ENCODE measurements at regions not wholly inside any gene's neighbourhood (a gene's known extent, or its start where the extent isn't known, plus 50 kb on each side); places are given as distances from the start of the nearest gene placed in this dataset.

GRCh38 chr18:31241425-31241824, 76.5 kb upstream of the DSG1 start:
- Mint-ChIP-seq H3K4me1 (no peaks in the 10 kb centered on the region), H3K27me3 (no peaks in the 10 kb centered on the region), H3K4me3 (no peak overlapping the region), H3K27ac (no peak overlapping the region), H3K9me3 (peaks cover 3 to 9% (median 5%) of the 10 kb centered on the region in 3 donors), H3K36me3 (no peaks in the 10 kb centered on the region)

GRCh38 chr18:31241900-31242409, 76.0 kb upstream of the DSG1 start:
- Mint-ChIP-seq H3K9me3 (peaks cover 3 to 7% (median 5%) of the 10 kb centered on the region in 3 donors), H3K36me3 (no peaks in the 10 kb centered on the region), H3K4me3 (no peak overlapping the region), H3K27me3 (no peaks in the 10 kb centered on the region), H3K4me1 (no peaks in the 10 kb centered on the region), H3K27ac (no peak overlapping the region)

GRCh38 chr18:31243740-31244512, 74.0 kb upstream of the DSG1 start:
- H3K27ac Mint-ChIP-seq: no peak overlapping the region
- H3K27me3 Mint-ChIP-seq: no peaks in the 10 kb centered on the region
- H3K4me3 Mint-ChIP-seq: no peak overlapping the region
- no peaks in the 10 kb centered on the region for H3K4me1 Mint-ChIP-seq
- peaks cover 3 to 6% (median 5%) of the 10 kb centered on the region in 3 donors for H3K9me3 Mint-ChIP-seq
- no peaks in the 10 kb centered on the region for H3K36me3 Mint-ChIP-seq

GRCh38 chr18:31244771-31245394, 73.1 kb upstream of the DSG1 start:
- Mint-ChIP-seq H3K27ac (no peak overlapping the region), H3K27me3 (no peaks in the 10 kb centered on the region), H3K9me3 (peaks cover 0 to 5% (median 3%) of the 10 kb centered on the region in 3 donors), H3K4me1 (no peaks in the 10 kb centered on the region), H3K4me3 (no peak overlapping the region), H3K36me3 (no peaks in the 10 kb centered on the region)

- H3K4me1 Mint-ChIP-seq: no peaks in the 10 kb centered on the region
- no peak overlapping the region for H3K4me3 Mint-ChIP-seq
- no peaks in the 10 kb centered on the region for H3K36me3 Mint-ChIP-seq
- no peaks in the 10 kb centered on the region for H3K27me3 Mint-ChIP-seq
- H3K9me3 Mint-ChIP-seq: peaks cover 0 to 3% (median 3%) of the 10 kb centered on the region in 3 donors
- H3K27ac Mint-ChIP-seq: no peak overlapping the region
Measured at GRCh38 chr18:31245820-31246219, 72.1 kb upstream of the DSG1 start.

- H3K27me3 Mint-ChIP-seq: no peaks in the 10 kb centered on the region
- no peak overlapping the region for H3K27ac Mint-ChIP-seq
- no peak overlapping the region for H3K4me3 Mint-ChIP-seq
- H3K36me3 Mint-ChIP-seq: no peaks in the 10 kb centered on the region
- H3K4me1 Mint-ChIP-seq: no peaks in the 10 kb centered on the region
- H3K9me3 Mint-ChIP-seq: peaks cover 0 to 3% (median 1%) of the 10 kb centered on the region in 3 donors
Measured at GRCh38 chr18:31246460-31246859, 71.5 kb upstream of the DSG1 start.

GRCh38 chr18:31247574-31248199, 70.3 kb upstream of the DSG1 start:
- Mint-ChIP-seq H3K9me3 (peaks cover 0 to 3% (median 0%) of the 10 kb centered on the region in 3 donors), H3K4me1 (no peaks in the 10 kb centered on the region), H3K27me3 (no peaks in the 10 kb centered on the region), H3K36me3 (no peaks in the 10 kb centered on the region), H3K27ac (no peak overlapping the region), H3K4me3 (no peak overlapping the region)

GRCh38 chr18:31248783-31249521, 69.0 kb upstream of the DSG1 start:
- H3K36me3 Mint-ChIP-seq: no peaks in the 10 kb centered on the region
- no peak overlapping the region for H3K27ac Mint-ChIP-seq
- H3K4me1 Mint-ChIP-seq: no peaks in the 10 kb centered on the region
- H3K9me3 Mint-ChIP-seq: peaks cover 0 to 3% (median 0%) of the 10 kb centered on the region in 3 donors
- H3K27me3 Mint-ChIP-seq: no peaks in the 10 kb centered on the region
- H3K4me3 Mint-ChIP-seq: no peak overlapping the region

- H3K4me3 Mint-ChIP-seq: no peak overlapping the region
- H3K27me3 Mint-ChIP-seq: no peaks in the 10 kb centered on the region
- no peak overlapping the region for H3K27ac Mint-ChIP-seq
- no peaks in the 10 kb centered on the region for H3K36me3 Mint-ChIP-seq
- peaks cover 0 to 2% (median 0%) of the 10 kb centered on the region in 3 donors for H3K9me3 Mint-ChIP-seq
- no peaks in the 10 kb centered on the region for H3K4me1 Mint-ChIP-seq
Measured at GRCh38 chr18:31250902-31251301, 67.1 kb upstream of the DSG1 start.

GRCh38 chr18:31252522-31252921, 65.4 kb upstream of the DSG1 start:
- Mint-ChIP-seq H3K36me3 (no peaks in the 10 kb centered on the region), H3K9me3 (peaks cover 0 to 2% (median 0%) of the 10 kb centered on the region in 3 donors), H3K27me3 (no peaks in the 10 kb centered on the region), H3K27ac (no peak overlapping the region), H3K4me1 (no peaks in the 10 kb centered on the region), H3K4me3 (no peak overlapping the region)

- Mint-ChIP-seq H3K27ac (no peak overlapping the region), H3K4me1 (no peaks in the 10 kb centered on the region), H3K27me3 (no peaks in the 10 kb centered on the region), H3K4me3 (no peak overlapping the region), H3K36me3 (no peaks in the 10 kb centered on the region), H3K9me3 (peaks cover 0 to 3% (median 0%) of the 10 kb centered on the region in 3 donors)
Measured at GRCh38 chr18:31255953-31256352, 62.0 kb upstream of the DSG1 start.

GRCh38 chr18:31258789-31259188, 59.2 kb upstream of the DSG1 start:
- Mint-ChIP-seq H3K4me3 (no peak overlapping the region), H3K4me1 (no peaks in the 10 kb centered on the region), H3K9me3 (peaks cover 0 to 3% (median 0%) of the 10 kb centered on the region in 3 donors), H3K27ac (no peak overlapping the region), H3K27me3 (no peaks in the 10 kb centered on the region), H3K36me3 (no peaks in the 10 kb centered on the region)

- Mint-ChIP-seq H3K27ac (no peak overlapping the region), H3K4me3 (no peak overlapping the region), H3K27me3 (no peaks in the 10 kb centered on the region), H3K4me1 (no peaks in the 10 kb centered on the region), H3K36me3 (no peaks in the 10 kb centered on the region), H3K9me3 (peaks cover 0 to 6% (median 3%) of the 10 kb centered on the region in 3 donors)
Measured at GRCh38 chr18:31261792-31262582, 56.0 kb upstream of the DSG1 start.

- H3K27ac Mint-ChIP-seq: no peak overlapping the region
- H3K4me3 Mint-ChIP-seq: no peak overlapping the region
- peaks cover 1 to 6% (median 3%) of the 10 kb centered on the region in 3 donors for H3K9me3 Mint-ChIP-seq
- H3K4me1 Mint-ChIP-seq: no peaks in the 10 kb centered on the region
- H3K36me3 Mint-ChIP-seq: no peaks in the 10 kb centered on the region
- no peaks in the 10 kb centered on the region for H3K27me3 Mint-ChIP-seq
Measured at GRCh38 chr18:31267823-31268481, 50.0 kb upstream of the DSG1 start.
